HPDE6-E6E7 (cell line): ENCODE measurements at regions not wholly inside any gene's neighbourhood (a gene's known extent, or its start where the extent isn't known, plus 50 kb on each side); places are given as distances from the start of the nearest gene placed in this dataset.

Experiments
- DNase-seq: peaks from one replicate; pipeline ENCODE4 v3.0.0; 2011; ENCODE audit warnings: missing footprints; ENCODE audit errors: extremely low spot score

DNA sequence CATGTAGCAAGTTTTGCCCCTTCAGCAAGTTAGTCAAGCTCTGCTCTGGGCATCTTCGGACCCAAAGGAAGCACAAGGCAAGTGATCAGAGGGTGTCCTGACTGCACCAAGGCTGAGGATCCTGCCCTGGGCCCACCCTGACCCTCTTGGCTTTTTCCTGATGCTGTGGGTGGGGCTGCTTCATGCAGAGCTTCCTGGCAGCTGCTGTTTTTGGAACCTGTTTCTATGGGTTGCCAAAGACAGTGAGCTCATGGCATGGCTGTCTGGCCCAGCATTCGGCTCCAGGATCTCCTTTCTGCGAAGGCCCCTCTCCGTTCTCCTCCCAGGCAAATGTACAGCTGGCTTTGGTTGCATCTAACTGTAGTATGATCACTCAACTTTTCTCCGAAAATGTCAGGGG lies 497.9 kb downstream of the ARHGEF28 start:
- no peak for DNase-seq

GRCh38 chr5:74122979-74123590 lies 497.1 kb downstream of the ARHGEF28 start:
- no peak for DNase-seq

GRCh38 chr5:74122175-74122574 lies 496.2 kb downstream of the ARHGEF28 start:
- no peak for DNase-seq

DNA sequence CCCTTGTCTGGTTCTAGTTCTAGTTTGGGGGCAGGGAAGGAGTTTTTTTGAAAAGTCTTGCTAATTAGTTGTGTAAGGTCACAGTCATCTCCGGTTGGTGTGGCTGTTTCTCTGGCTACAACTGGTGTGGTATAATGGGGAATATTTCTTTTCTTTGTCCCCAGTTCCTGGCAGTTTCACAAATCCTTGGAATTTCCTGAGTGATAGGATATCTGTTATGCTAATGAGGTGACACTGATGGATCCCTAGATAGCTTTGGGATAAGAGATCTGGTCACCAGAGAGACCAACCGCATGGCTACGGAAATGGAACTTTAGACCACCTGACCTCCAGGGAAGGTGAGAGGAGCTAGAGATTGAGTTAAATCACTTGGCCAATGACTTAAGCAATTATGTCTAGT lies 494.6 kb downstream of the ARHGEF28 start:
- no peak for DNase-seq

- no peak for DNase-seq
Measured at GRCh38 chr5:74118071-74118470, 492.1 kb downstream of the ARHGEF28 start.

- DNase-seq, result no peak
Measured at GRCh38 chr5:74116984-74117383, 491.0 kb downstream of the ARHGEF28 start.

- no peak for DNase-seq
Measured at GRCh38 chr5:74116266-74116665, 490.3 kb downstream of the ARHGEF28 start.

- no peak for DNase-seq
Measured at GRCh38 chr5:74113927-74114326, 487.9 kb downstream of the ARHGEF28 start.

DNA sequence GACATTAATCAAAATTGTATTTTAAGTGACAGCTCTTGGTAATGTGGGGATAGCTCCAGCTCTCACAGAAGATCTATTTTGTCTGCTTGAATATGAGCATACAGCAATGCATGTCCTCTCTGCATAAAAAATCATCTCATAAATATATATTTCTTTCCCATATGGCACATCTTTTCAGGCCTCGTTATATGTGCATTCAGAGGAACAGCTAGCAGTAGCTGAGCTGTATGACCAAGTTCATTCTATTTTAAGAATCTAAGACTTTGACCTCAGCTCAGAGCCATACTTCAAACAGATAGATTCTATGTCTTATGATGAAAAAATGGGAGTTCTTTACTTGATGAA lies 487.2 kb downstream of the ARHGEF28 start:
- no peak for DNase-seq

DNA sequence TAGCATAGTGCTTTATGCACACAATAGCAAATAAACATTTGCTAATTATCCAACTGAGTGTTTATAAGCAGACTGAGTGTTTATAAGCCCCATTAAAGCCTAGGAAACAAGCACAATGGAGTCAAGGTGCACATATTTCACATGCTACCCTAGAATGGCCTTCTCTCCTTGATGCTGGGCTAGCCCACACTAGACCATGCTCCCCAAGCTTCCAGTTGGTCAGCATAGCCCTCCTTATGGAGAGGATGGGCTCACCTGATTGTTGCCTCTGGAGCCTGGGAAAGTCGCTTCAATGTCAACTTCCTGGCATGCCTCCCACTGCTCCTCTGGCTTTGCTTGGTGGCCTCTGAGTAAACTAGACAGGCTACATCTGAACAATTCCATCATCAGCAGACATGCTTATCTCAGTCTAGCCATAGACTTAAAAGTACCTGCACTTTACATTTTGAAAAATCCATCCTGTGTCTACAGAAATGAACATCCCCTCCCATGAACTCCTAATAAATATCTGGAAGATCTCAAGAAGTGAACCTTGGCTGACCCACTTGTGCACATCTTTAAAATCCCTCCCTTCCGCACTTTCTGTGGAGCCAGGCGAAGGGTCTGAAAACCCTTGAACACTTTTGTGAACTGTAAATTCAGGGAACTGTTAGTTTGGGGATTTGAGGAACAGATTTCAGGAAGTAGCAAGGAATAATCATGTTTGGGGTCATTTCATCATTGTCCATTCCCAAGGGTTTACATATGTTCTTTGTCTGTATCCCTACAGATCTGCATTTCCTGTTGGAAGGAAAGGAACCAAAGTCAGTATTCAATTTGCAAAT lies 486.6 kb downstream of the ARHGEF28 start:
- no peak for DNase-seq

DNA sequence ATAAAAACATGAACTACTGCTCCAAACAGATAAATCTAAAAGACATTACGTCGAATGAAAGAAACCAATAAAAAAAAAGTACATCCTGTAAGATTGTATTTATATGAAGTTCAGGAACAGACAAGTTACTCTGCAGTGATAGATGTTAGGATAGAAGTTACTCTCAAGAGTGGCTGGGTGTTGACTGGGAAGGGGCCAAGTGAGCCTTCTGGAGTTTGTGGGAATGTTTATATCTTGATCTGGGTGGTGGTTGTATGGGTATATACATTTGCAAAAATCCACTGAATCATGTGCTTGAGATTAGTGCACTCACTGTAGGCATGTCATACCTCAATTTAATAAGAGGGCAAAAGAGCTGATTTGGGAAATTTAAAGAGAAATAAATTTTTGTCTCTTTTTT lies 485.8 kb downstream of the ARHGEF28 start:
- no peak for DNase-seq

GRCh38 chr5:74109344-74109743 lies 483.3 kb downstream of the ARHGEF28 start:
- DNase-seq, result no peak

- DNase-seq, result no peak
Measured at GRCh38 chr5:74107899-74108298, 481.9 kb downstream of the ARHGEF28 start.

DNA sequence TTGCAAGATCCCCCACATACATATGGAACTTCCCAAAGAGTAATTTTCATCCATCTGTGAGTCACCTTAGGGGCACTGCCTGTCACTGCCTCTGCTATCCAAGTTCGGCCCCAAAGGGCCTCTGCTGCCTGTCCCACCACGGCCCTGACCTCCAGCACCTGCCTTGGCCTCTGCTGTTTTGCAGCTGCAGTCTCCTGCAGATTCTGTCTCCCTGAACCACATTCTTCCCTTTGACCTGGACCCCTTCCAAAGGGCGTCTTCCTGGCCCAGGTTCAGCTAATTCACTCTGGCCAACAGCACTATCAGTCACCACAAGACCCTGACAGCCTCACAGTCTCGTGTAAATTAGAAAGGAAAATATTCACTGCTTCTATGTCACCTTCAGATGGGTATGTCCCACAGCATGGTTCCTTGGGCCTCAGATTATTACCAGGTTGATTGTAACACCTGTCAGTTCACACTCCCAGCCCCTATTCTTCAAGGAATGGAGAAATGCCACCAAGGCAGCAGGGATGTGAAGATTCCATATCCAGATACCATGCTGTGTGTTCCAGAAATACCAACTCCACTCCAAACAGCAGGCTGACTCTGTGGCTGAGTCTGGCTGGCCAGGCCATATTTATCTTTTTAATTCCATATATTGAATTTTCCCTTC lies 479.3 kb downstream of the ARHGEF28 start:
- no peak for DNase-seq

DNA sequence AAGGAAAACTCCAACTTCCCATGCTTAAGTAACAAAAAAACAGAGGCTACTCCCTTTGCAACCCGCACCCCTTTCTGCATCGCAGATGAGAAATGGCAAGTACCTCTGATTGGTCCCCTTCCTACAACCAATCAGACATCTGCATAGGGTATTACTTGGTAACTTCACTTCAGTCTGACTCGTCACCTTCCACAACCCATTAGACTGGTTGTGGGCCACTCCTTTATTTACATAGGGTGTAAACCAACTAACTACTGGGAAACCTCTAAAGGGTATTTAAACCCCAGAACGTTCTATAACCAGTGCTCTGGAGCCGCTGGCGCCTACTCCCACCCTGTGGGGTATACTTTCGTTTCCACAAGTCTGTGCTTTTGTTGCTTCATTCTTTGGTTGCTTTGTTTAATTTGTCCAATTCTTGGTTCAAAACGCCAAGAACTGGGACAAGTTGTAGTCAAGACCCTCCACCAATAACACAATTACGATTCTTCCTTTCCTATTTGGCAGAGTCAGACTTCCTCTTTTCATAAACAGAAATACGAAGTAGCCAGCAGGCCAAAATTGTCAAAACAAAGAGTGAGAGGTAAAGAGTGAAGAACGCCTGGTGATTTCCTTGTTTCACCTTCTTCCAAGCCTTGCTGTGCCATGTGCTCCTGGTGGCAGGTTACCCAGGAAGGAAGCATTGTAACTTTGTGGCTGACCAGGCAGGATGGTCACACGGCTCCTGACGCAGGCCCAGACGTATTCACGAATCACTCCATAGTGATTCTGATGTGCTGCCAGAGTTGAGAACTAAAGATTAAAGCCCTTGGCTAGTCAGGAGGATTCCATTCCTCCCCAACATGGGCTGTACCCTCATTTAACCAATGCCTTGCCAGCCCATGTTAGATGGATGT lies 477.4 kb downstream of the ARHGEF28 start:
- no peak for DNase-seq

- no peak for DNase-seq
Measured at GRCh38 chr5:74100268-74100665, 474.3 kb downstream of the ARHGEF28 start.

- DNase-seq, result no peak
Measured at GRCh38 chr5:74099538-74100267, 473.7 kb downstream of the ARHGEF28 start.

DNA sequence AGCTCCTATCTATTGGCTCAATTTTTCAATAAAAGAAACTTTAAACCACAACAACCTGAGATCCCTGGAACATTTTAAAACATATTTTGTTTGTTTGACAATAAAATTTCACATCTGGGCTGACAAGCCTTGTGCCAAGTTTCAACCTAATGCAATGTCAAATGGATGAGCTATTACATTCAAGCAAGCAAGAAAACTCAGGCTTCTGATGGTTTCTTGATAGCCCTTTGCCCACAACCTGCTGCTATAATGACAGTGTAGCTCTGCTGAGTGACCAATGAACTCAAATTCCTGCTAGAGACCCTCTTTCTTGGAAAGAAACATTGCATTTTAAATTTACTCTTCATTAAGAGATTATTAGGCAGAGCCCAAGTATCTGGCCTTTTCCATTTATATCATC lies 472.9 kb downstream of the ARHGEF28 start:
- DNase-seq, result no peak

GRCh38 chr5:74098456-74098855 lies 472.5 kb downstream of the ARHGEF28 start:
- DNase-seq, result no peak

GRCh38 chr5:74096325-74096724 lies 470.3 kb downstream of the ARHGEF28 start:
- no peak for DNase-seq

GRCh38 chr5:74095871-74096270 lies 469.9 kb downstream of the ARHGEF28 start:
- no peak for DNase-seq

DNA sequence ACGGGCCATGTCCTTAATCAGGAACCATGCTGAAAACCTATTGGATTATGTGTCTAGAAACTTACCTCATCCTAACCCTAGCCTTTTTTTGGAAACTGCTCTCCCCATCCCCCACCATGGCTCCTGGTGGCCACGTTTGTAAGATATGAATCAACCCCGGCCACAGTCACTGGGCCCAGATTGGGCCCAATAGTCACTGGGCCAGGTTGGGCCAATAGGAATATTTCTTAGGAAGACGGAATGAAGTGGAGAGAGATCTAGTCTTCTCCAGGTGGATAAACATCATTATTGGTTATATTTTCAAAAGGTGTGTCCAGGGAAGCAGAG lies 468.7 kb downstream of the ARHGEF28 start:
- no peak for DNase-seq
